C1 segment of cervical spinal cord (tissue), 14 donors: ENCODE measurements at regions not wholly inside any gene's neighbourhood (a gene's known extent, or its start where the extent isn't known, plus 50 kb on each side); places are given as distances from the start of the nearest gene placed in this dataset.

Experiments used
- DNase-seq, 14 donors: peaks; one replicate each; lab custom pipeline; 2025; lab: John Stamatoyannopoulos, UW

GRCh38 chr20:10953437-10953836 lies 279.6 kb upstream of the JAG1 start:
- no peak for DNase-seq

GRCh38 chr20:10954137-10954840 lies 280.5 kb upstream of the JAG1 start:
- DNase-seq, result no peak

- no peak for DNase-seq
These were observed 281.2 kb upstream of the JAG1 start for GRCh38 chr20:10954908-10955580.

GRCh38 chr20:10958279-10958678 lies 284.5 kb upstream of the JAG1 start:
- DNase-seq, result no peak

- no peak for DNase-seq
These were observed 286.6 kb upstream of the JAG1 start for GRCh38 chr20:10960416-10960815.

- no peak for DNase-seq
These were observed 288.0 kb upstream of the JAG1 start for GRCh38 chr20:10961651-10962288.

- no peak for DNase-seq
These were observed 289.1 kb upstream of the JAG1 start for GRCh38 chr20:10962937-10963336.

GRCh38 chr20:10963717-10964266 lies 290.0 kb upstream of the JAG1 start:
- DNase-seq, result no peak

- DNase-seq, result no peak
These were observed 292.2 kb upstream of the JAG1 start for GRCh38 chr20:10965936-10966470.

- no peak for DNase-seq
These were observed 296.3 kb upstream of the JAG1 start for GRCh38 chr20:10970109-10970508.

GRCh38 chr20:10971096-10971495 lies 297.3 kb upstream of the JAG1 start:
- no peak for DNase-seq

GRCh38 chr20:10972219-10972860 lies 298.5 kb upstream of the JAG1 start:
- no peak for DNase-seq

- no peak for DNase-seq
These were observed 302.3 kb upstream of the JAG1 start for GRCh38 chr20:10976051-10976450.

GRCh38 chr20:10978019-10978702 lies 304.4 kb upstream of the JAG1 start:
- DNase-seq, result peak in 2 of 14 donors; percentile 5 to 20

GRCh38 chr20:10978713-10979112 lies 304.9 kb upstream of the JAG1 start:
- DNase-seq, result peak in 5 of 14 donors; percentile 2 to 36 (median 10)

GRCh38 chr20:10982692-10983091 lies 308.9 kb upstream of the JAG1 start:
- no peak for DNase-seq

GRCh38 chr20:10984294-10984693 lies 310.5 kb upstream of the JAG1 start:
- no peak for DNase-seq

- DNase-seq, result no peak
These were observed 311.1 kb upstream of the JAG1 start for GRCh38 chr20:10984913-10985312.

GRCh38 chr20:10985536-10985935 lies 311.7 kb upstream of the JAG1 start:
- DNase-seq, result no peak

- no peak for DNase-seq
These were observed 312.8 kb upstream of the JAG1 start for GRCh38 chr20:10986586-10986985.
